ENCODE measurements at regions not wholly inside any gene's neighbourhood (a gene's known extent, or its start where the extent isn't known, plus 50 kb on each side); places are given as distances from the start of the nearest gene placed in this dataset.

- H3K4me3 ChIP-seq (ENCODE audit: low read length) = no peak overlapping the region
- H3K9me3 ChIP-seq (ENCODE audit: control insufficient read depth in 2 of 3, low read length in 3 of 3) = no peaks in the 10 kb centered on the region
- H3K27ac ChIP-seq (ENCODE audit: low read depth, low read length) = no peak overlapping the region
- no peaks in the 10 kb centered on the region for H3K4me1 Mint-ChIP-seq
- H3K27me3 ChIP-seq (ENCODE audit: control insufficient read depth in 2 of 2, insufficient read depth in 2 of 2, low read length in 2 of 2) = no peaks in the 10 kb centered on the region
- no peaks in the 10 kb centered on the region for H3K4me1 ChIP-seq (ENCODE audit: control insufficient read depth in 2 of 2, insufficient read depth in 2 of 2, low read length in 2 of 2)
- CTCF ChIA-PET = no interaction called here
- ATAC-seq (no peak), DNase-seq (no peak)
- H3K27me3 Mint-ChIP-seq = peaks cover 0 to 32% (median 9%) of the 10 kb centered on the region in 5 donors
- H3K4me3 Mint-ChIP-seq = no peak overlapping the region
- intact Hi-C loops (cut with micrococcal nuclease) = no loop called here
- no peaks in the 10 kb centered on the region for H3K36me3 ChIP-seq (ENCODE audit: control insufficient read depth in 2 of 3, insufficient read depth in 3 of 3, low read length in 3 of 3)
- no peaks in the 10 kb centered on the region for H3K36me3 Mint-ChIP-seq
- POLR2A ChIA-PET = no interaction called here
- peaks cover 0 to 29% (median 6%) of the 10 kb centered on the region in 11 donors for H3K9me3 Mint-ChIP-seq
- H3K27ac Mint-ChIP-seq = no peak overlapping the region
Measured at GRCh38 chr10:2471811-2472210, 595.5 kb upstream of the PFKP start.

GRCh38 chr10:2469802-2470201 is 597.5 kb upstream of the PFKP start:
- CTCF ChIA-PET = no interaction called here
- H3K4me3 Mint-ChIP-seq = no peak overlapping the region
- peaks cover 0 to 40% (median 13%) of the 10 kb centered on the region in 5 donors for H3K27me3 Mint-ChIP-seq
- Histone ChIP-seq H3K27me3 (ENCODE audit: control insufficient read depth in 2 of 2, insufficient read depth in 2 of 2, low read length in 2 of 2) (no peaks in the 10 kb centered on the region), H3K27ac (ENCODE audit: low read depth, low read length) (no peak overlapping the region), H3K36me3 (ENCODE audit: control insufficient read depth in 2 of 3, insufficient read depth in 3 of 3, low read length in 3 of 3) (no peaks in the 10 kb centered on the region), H3K4me3 (ENCODE audit: low read length) (no peak overlapping the region), H3K4me1 (ENCODE audit: control insufficient read depth in 2 of 2, insufficient read depth in 2 of 2, low read length in 2 of 2) (no peaks in the 10 kb centered on the region), H3K9me3 (ENCODE audit: control insufficient read depth in 2 of 3, low read length in 3 of 3) (no peaks in the 10 kb centered on the region)
- POLR2A ChIA-PET = no interaction called here
- no peak overlapping the region for H3K27ac Mint-ChIP-seq
- H3K9me3 Mint-ChIP-seq = peaks cover 0 to 36% (median 8%) of the 10 kb centered on the region in 11 donors
- intact Hi-C loops (cut with micrococcal nuclease) = no loop called here
- DNase-seq (no peak), ATAC-seq (no peak)
- no peaks in the 10 kb centered on the region for H3K4me1 Mint-ChIP-seq
- H3K36me3 Mint-ChIP-seq = peaks cover 0 to 5% (median 0%) of the 10 kb centered on the region in 5 donors

- Mint-ChIP-seq H3K27ac (no peak overlapping the region), H3K4me3 (no peak overlapping the region), H3K36me3 (peaks cover 0 to 5% (median 0%) of the 10 kb centered on the region in 5 donors), H3K27me3 (peaks cover 0 to 49% (median 13%) of the 10 kb centered on the region in 5 donors), H3K4me1 (no peaks in the 10 kb centered on the region), H3K9me3 (peaks cover 0 to 32% (median 11%) of the 10 kb centered on the region in 11 donors)
- CTCF ChIA-PET = no interaction called here
- no peak overlapping the region for H3K4me3 ChIP-seq (ENCODE audit: low read length)
- no peak overlapping the region for H3K27ac ChIP-seq (ENCODE audit: low read depth, low read length)
- intact Hi-C loops (cut with micrococcal nuclease) = no loop called here
- H3K27me3 ChIP-seq (ENCODE audit: control insufficient read depth in 2 of 2, insufficient read depth in 2 of 2, low read length in 2 of 2) = no peaks in the 10 kb centered on the region
- POLR2A ChIA-PET = no interaction called here
- ATAC-seq (no peak), DNase-seq (no peak)
- no peaks in the 10 kb centered on the region for H3K36me3 ChIP-seq (ENCODE audit: control insufficient read depth in 2 of 3, insufficient read depth in 3 of 3, low read length in 3 of 3)
- no peaks in the 10 kb centered on the region for H3K9me3 ChIP-seq (ENCODE audit: control insufficient read depth in 2 of 3, low read length in 3 of 3)
- H3K4me1 ChIP-seq (ENCODE audit: control insufficient read depth in 2 of 2, insufficient read depth in 2 of 2, low read length in 2 of 2) = no peaks in the 10 kb centered on the region
Measured at GRCh38 chr10:2464483-2464882, 602.9 kb upstream of the PFKP start.

DNA sequence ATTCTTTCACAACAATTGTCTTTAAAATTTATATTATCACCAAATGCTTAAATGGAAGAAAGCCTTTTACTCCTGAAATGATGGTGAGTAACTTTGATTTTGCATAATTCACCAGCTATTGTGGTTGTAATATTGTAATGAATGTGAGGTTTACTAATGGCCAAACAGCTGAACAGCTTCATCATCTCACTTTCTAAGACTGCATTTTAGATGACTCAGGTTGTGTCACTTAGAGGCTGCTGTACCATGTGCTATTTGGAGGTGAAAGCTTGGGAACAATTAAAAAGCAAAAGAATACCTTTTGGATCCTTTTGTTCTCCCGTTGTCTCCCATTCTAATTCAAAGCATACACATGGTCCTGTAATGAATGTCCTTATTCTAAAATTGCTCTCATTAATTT is 604.0 kb upstream of the PFKP start:
- ATAC-seq (no peak), DNase-seq (no peak)
- intact Hi-C loops (cut with micrococcal nuclease) = no loop called here
- H3K27ac ChIP-seq (ENCODE audit: low read depth, low read length) = no peak overlapping the region
- H3K4me3 ChIP-seq (ENCODE audit: low read length) = no peak overlapping the region
- no peaks in the 10 kb centered on the region for H3K9me3 ChIP-seq (ENCODE audit: control insufficient read depth in 2 of 3, low read length in 3 of 3)
- Mint-ChIP-seq H3K4me1 (no peaks in the 10 kb centered on the region), H3K27me3 (peaks cover 0 to 39% (median 13%) of the 10 kb centered on the region in 5 donors), H3K27ac (no peak overlapping the region), H3K4me3 (no peak overlapping the region), H3K36me3 (peaks cover 0 to 5% (median 0%) of the 10 kb centered on the region in 5 donors), H3K9me3 (peaks cover 0 to 32% (median 11%) of the 10 kb centered on the region in 11 donors)
- H3K4me1 ChIP-seq (ENCODE audit: control insufficient read depth in 2 of 2, insufficient read depth in 2 of 2, low read length in 2 of 2) = no peaks in the 10 kb centered on the region
- H3K27me3 ChIP-seq (ENCODE audit: control insufficient read depth in 2 of 2, insufficient read depth in 2 of 2, low read length in 2 of 2) = no peaks in the 10 kb centered on the region
- POLR2A ChIA-PET = no interaction called here
- H3K36me3 ChIP-seq (ENCODE audit: control insufficient read depth in 2 of 3, insufficient read depth in 3 of 3, low read length in 3 of 3) = no peaks in the 10 kb centered on the region
- CTCF ChIA-PET = no interaction called here

- no peak for DNase-seq
- intact Hi-C loops (cut with micrococcal nuclease) = no loop called here
- Histone ChIP-seq H3K9me3 (ENCODE audit: control insufficient read depth in 2 of 3, low read length in 3 of 3) (no peaks in the 10 kb centered on the region), H3K4me1 (ENCODE audit: control insufficient read depth in 2 of 2, insufficient read depth in 2 of 2, low read length in 2 of 2) (no peaks in the 10 kb centered on the region), H3K27ac (ENCODE audit: low read depth, low read length) (no peak overlapping the region), H3K27me3 (ENCODE audit: control insufficient read depth in 2 of 2, insufficient read depth in 2 of 2, low read length in 2 of 2) (no peaks in the 10 kb centered on the region), H3K36me3 (ENCODE audit: control insufficient read depth in 2 of 3, insufficient read depth in 3 of 3, low read length in 3 of 3) (no peaks in the 10 kb centered on the region), H3K4me3 (ENCODE audit: low read length) (no peak overlapping the region)
- Mint-ChIP-seq H3K36me3 (peaks cover 0 to 5% (median 0%) of the 10 kb centered on the region in 5 donors), H3K4me3 (no peak overlapping the region), H3K27me3 (peaks cover 0 to 36% (median 12%) of the 10 kb centered on the region in 5 donors), H3K4me1 (no peaks in the 10 kb centered on the region), H3K9me3 (peaks cover 0 to 32% (median 11%) of the 10 kb centered on the region in 11 donors), H3K27ac (no peak overlapping the region)
- no peak for ATAC-seq
- CTCF ChIA-PET = no interaction called here
- POLR2A ChIA-PET = no interaction called here
Measured at GRCh38 chr10:2462581-2462980, 604.8 kb upstream of the PFKP start.

DNA sequence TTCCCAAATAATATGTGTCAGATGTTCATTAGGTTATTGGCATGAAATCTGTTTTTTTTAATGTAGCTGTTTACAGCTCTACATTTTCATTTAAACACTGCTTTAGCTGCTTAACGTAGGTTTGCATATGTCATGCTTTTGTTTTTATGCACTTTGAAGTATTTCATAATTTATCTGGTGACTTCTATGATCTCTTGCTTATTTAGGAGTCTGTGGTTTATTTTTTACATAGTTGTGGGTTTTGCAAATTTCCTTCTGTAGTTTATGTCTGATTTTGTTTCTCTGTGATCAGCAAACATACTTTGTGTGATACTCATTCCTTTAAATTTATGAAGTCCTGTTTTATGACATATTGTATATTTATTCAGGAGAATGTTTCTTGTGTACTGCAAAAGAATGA is 606.5 kb upstream of the PFKP start:
- Mint-ChIP-seq H3K36me3 (peaks cover 0 to 3% (median 0%) of the 10 kb centered on the region in 5 donors), H3K27me3 (peaks cover 0 to 32% (median 5%) of the 10 kb centered on the region in 5 donors), H3K9me3 (peaks cover 0 to 31% (median 10%) of the 10 kb centered on the region in 11 donors), H3K27ac (no peak overlapping the region), H3K4me3 (no peak overlapping the region), H3K4me1 (no peaks in the 10 kb centered on the region)
- Histone ChIP-seq H3K9me3 (ENCODE audit: control insufficient read depth in 2 of 3, low read length in 3 of 3) (no peaks in the 10 kb centered on the region), H3K27me3 (ENCODE audit: control insufficient read depth in 2 of 2, insufficient read depth in 2 of 2, low read length in 2 of 2) (no peaks in the 10 kb centered on the region), H3K27ac (ENCODE audit: low read depth, low read length) (no peak overlapping the region), H3K4me1 (ENCODE audit: control insufficient read depth in 2 of 2, insufficient read depth in 2 of 2, low read length in 2 of 2) (no peaks in the 10 kb centered on the region), H3K4me3 (ENCODE audit: low read length) (no peak overlapping the region), H3K36me3 (ENCODE audit: control insufficient read depth in 2 of 3, insufficient read depth in 3 of 3, low read length in 3 of 3) (no peaks in the 10 kb centered on the region)
- DNase-seq (no peak), ATAC-seq (no peak)
- intact Hi-C loops (cut with micrococcal nuclease) = no loop called here
- CTCF ChIA-PET = no interaction called here
- POLR2A ChIA-PET = no interaction called here

DNA sequence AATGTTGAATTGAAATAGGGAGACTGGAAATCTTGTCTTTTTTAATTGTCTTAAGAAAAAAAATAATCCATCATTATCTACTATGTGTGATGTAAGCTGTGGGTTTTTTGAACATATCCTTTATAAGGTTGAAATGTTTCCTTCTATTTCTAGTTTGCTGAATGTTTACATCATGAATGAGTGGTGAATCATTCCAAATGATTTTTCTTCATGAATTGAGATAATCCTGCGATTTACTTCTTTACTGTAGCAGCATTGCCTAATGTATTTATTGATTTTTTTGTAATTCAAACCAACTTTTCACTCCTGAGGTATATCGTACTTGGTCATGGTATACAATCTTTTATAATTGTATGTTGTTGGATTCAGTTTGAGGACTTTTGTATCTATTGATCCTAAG is 607.6 kb upstream of the PFKP start:
- H3K4me3 Mint-ChIP-seq = no peak overlapping the region
- ChIA-PET CTCF (no interaction called here), POLR2A (no interaction called here)
- no peaks in the 10 kb centered on the region for H3K27me3 ChIP-seq (ENCODE audit: control insufficient read depth in 2 of 2, insufficient read depth in 2 of 2, low read length in 2 of 2)
- no peaks in the 10 kb centered on the region for H3K36me3 Mint-ChIP-seq
- H3K4me1 ChIP-seq (ENCODE audit: control insufficient read depth in 2 of 2, insufficient read depth in 2 of 2, low read length in 2 of 2) = no peaks in the 10 kb centered on the region
- peaks cover 0 to 33% (median 5%) of the 10 kb centered on the region in 5 donors for H3K27me3 Mint-ChIP-seq
- H3K27ac ChIP-seq (ENCODE audit: low read depth, low read length) = no peak overlapping the region
- no peaks in the 10 kb centered on the region for H3K36me3 ChIP-seq (ENCODE audit: control insufficient read depth in 2 of 3, insufficient read depth in 3 of 3, low read length in 3 of 3)
- no peak for DNase-seq
- no peak overlapping the region for H3K4me3 ChIP-seq (ENCODE audit: low read length)
- H3K4me1 Mint-ChIP-seq = no peaks in the 10 kb centered on the region
- H3K9me3 ChIP-seq (ENCODE audit: control insufficient read depth in 2 of 3, low read length in 3 of 3) = no peaks in the 10 kb centered on the region
- peaks cover 0 to 23% (median 6%) of the 10 kb centered on the region in 11 donors for H3K9me3 Mint-ChIP-seq
- H3K27ac Mint-ChIP-seq = no peak overlapping the region
- intact Hi-C loops (cut with micrococcal nuclease) = no loop called here
- no peak for ATAC-seq

Measured in naive thymus-derived CD4-positive, alpha-beta T cell (primary cell).